Osteocyte (in vitro differentiated cells): ENCODE measurements at regions not wholly inside any gene's neighbourhood (a gene's known extent, or its start where the extent isn't known, plus 50 kb on each side); places are given as distances from the start of the nearest gene placed in this dataset.

Experiments used
- DNase-seq: peaks from one replicate; pipeline ENCODE4 v3.0.0; 2021; ENCODE audit warnings: mixed read lengths; ENCODE audit not compliant: unreplicated experiment; ENCODE audit errors: extremely low spot score
- H3K27ac Mint-ChIP-seq: one replicate; pipeline ENCODE4 v1.8.0; 2021; ENCODE audit warnings: mild to moderate bottlenecking, mixed read lengths; ENCODE audit not compliant: unreplicated experiment
- H3K27me3 Mint-ChIP-seq: one replicate; pipeline ENCODE4 v1.8.0; 2021; ENCODE audit warnings: mixed read lengths; ENCODE audit not compliant: unreplicated experiment
- H3K36me3 Mint-ChIP-seq: one replicate; pipeline ENCODE4 v1.8.0; 2021; ENCODE audit warnings: mixed read lengths; ENCODE audit not compliant: unreplicated experiment
- H3K4me1 Mint-ChIP-seq: one replicate; pipeline ENCODE4 v1.8.0; 2021; ENCODE audit warnings: mixed read lengths; ENCODE audit not compliant: unreplicated experiment
- H3K4me3 Mint-ChIP-seq: one replicate; pipeline ENCODE4 v1.8.0; 2021; ENCODE audit warnings: mild to moderate bottlenecking, moderate library complexity, mixed read lengths; ENCODE audit not compliant: unreplicated experiment
- H3K9me3 Mint-ChIP-seq: one replicate; pipeline ENCODE4 v1.8.0; 2021; ENCODE audit warnings: mixed read lengths; ENCODE audit not compliant: unreplicated experiment
- TF ChIP-seq, protein P1 (sequence below): fragments of 200-600 bp; sonication (generic); IDR thresholded peaks from 2 replicates; pipeline ENCODE4 v1.5.0; 2021; ENCODE audit warnings: antibody characterized with exemption, mild to moderate bottlenecking, moderate library complexity

DNA sequence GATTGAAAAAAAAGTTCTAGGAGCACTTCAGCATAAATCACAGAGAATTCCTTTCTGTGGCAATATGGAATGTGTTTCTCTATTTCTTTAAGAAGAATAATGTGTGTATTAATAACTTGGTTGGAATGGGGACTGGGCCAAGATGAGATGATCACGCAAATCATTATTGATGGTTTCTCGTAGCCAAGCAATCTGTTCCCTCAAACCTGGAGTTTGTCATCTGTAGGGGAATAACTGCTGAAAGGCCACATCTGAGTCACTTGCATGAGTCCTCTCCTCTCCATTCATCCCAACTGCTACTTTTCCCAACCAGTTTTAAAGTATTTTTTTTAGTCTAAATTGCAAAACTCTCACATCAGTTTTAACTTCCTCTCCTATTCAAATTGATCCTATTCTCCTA lies 480.4 kb downstream of the PLPP3 start:
- H3K9me3 Mint-ChIP-seq: peaks cover 1% of the 10 kb centered on the region
- no peak for DNase-seq
- no peaks in the 10 kb centered on the region for H3K27me3 Mint-ChIP-seq
- no peak overlapping the region for H3K4me3 Mint-ChIP-seq
- TF ChIP-seq, protein P1, sequence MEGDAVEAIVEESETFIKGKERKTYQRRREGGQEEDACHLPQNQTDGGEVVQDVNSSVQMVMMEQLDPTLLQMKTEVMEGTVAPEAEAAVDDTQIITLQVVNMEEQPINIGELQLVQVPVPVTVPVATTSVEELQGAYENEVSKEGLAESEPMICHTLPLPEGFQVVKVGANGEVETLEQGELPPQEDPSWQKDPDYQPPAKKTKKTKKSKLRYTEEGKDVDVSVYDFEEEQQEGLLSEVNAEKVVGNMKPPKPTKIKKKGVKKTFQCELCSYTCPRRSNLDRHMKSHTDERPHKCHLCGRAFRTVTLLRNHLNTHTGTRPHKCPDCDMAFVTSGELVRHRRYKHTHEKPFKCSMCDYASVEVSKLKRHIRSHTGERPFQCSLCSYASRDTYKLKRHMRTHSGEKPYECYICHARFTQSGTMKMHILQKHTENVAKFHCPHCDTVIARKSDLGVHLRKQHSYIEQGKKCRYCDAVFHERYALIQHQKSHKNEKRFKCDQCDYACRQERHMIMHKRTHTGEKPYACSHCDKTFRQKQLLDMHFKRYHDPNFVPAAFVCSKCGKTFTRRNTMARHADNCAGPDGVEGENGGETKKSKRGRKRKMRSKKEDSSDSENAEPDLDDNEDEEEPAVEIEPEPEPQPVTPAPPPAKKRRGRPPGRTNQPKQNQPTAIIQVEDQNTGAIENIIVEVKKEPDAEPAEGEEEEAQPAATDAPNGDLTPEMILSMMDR: no peak
- H3K36me3 Mint-ChIP-seq: peaks cover 1% of the 10 kb centered on the region
- peaks cover 21% of the 10 kb centered on the region for H3K4me1 Mint-ChIP-seq
- no peak overlapping the region for H3K27ac Mint-ChIP-seq

DNA sequence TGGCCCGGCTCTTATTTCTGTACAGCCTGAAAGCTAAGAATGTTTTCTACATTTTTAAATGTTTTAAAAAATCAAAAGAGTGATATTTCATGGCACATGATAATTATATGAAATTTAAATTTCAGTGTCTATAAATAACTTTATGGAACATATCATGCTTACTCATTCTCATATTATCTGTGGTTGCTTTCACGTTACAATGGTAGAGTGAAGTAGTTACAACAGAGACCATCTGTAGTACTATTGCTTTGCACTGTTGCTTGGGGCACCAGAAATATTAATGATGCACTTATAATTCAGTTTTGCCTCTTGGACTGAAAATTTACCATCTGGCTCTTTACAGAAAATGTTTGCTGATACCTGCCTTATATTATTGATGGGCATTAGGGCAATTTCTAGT lies 481.6 kb downstream of the PLPP3 start:
- H3K9me3 Mint-ChIP-seq: no peaks in the 10 kb centered on the region
- TF ChIP-seq, protein P1: no peak
- DNase-seq: no peak
- H3K4me1 Mint-ChIP-seq: peaks cover 22% of the 10 kb centered on the region
- no peak overlapping the region for H3K27ac Mint-ChIP-seq
- no peaks in the 10 kb centered on the region for H3K27me3 Mint-ChIP-seq
- H3K36me3 Mint-ChIP-seq: no peaks in the 10 kb centered on the region
- no peak overlapping the region for H3K4me3 Mint-ChIP-seq

DNA sequence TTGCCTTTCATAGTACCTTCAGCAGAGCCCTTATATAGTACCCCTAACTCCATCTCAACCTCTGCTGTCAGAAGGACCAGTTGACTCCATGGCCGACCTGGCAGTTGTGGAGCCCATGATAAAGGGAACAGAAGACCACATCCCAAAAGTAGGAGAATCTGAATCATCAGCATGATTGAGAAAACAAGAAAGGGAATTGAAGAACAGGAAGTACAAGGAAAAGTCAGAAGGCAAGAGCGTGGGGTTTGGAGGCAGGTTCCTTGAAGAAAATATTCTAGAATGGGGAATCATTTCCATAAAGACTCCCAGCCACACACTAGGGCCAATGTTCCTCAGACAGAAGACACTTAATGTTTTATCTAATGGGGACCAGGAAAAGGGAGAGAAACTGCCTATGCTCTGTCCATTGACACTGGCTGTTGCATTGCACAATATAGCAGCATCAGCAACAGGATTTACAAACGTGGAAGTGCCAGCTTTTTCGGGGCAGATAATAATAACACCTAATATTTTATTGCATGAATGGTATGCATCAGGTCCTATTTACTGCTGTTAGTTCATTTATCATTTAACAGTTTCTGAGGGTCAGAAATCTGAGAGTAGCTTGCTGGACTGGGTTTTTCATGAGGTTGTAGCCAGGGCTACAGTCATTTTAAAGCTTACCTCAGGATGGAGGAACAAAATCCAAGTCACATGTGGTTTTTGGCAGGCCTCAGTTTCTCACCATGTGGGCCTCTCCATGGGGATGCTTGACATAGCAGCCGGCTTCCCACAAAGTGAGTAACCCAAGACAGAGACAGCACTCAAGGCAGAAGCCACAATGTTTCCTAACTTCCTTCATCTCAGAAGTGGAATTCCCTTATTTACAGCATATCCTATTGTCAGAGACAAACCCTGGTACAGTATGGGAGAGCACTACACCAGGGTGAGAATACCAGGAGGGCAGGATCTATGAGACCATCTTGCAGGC lies 483.4 kb downstream of the PLPP3 start:
- Mint-ChIP-seq H3K27me3 (no peaks in the 10 kb centered on the region), H3K27ac (peak overlapping the region; percentile 28), H3K4me1 (peaks cover 22% of the 10 kb centered on the region), H3K36me3 (no peaks in the 10 kb centered on the region), H3K4me3 (no peak overlapping the region), H3K9me3 (no peaks in the 10 kb centered on the region)
- TF ChIP-seq, protein P1: no peak
- DNase-seq: no peak

DNA sequence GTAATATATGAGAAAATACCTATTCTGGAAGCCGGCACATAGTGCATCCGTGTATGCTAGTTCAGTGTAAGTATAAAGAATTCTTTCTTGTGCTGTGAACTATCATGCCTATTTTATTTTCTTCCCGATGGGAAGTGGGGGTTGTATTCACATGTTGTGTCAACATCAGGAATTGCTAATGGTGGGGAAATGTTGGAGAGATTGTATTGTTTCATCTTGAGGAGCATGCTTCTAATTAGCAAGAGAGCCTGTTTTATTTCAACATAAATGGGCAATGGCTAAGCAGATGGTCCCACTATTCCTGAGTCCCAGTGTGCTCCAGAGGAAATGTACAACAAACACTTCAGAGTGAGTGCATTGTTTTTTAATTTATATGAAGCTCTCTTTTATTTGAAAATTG lies 485.2 kb downstream of the PLPP3 start:
- H3K4me1 Mint-ChIP-seq: peaks cover 22% of the 10 kb centered on the region
- H3K36me3 Mint-ChIP-seq: no peaks in the 10 kb centered on the region
- H3K9me3 Mint-ChIP-seq: no peaks in the 10 kb centered on the region
- no peak overlapping the region for H3K4me3 Mint-ChIP-seq
- H3K27me3 Mint-ChIP-seq: no peaks in the 10 kb centered on the region
- no peak overlapping the region for H3K27ac Mint-ChIP-seq
- TF ChIP-seq, protein P1: no peak
- DNase-seq: no peak
